HCT116 (cell line): ENCODE measurements at regions not wholly inside any gene's neighbourhood (a gene's known extent, or its start where the extent isn't known, plus 50 kb on each side); places are given as distances from the start of the nearest gene placed in this dataset.

ENCODE experiments used
- ATAC-seq: fragments of 200-7000 bp; cut with Tn5 transposase; 2 replicates; pipeline ENCODE4 v1.9.1; 2020; ENCODE audit warnings: mild to moderate bottlenecking, moderate library complexity
- BruUV-seq: library from RNA; stranded (reverse); fragments of 400-500 nt; replicated peaks from 2 replicates; lab custom pipeline; 2021; lab: Mats Ljungman, UMichigan
- CTCF ChIA-PET: fragments of 300-600 bp; sonication (Branson Sonifier 250); formaldehyde crosslinking; loops from one replicate; lab custom pipeline; 2021; ENCODE audit warnings: antibody characterized with exemption; lab: Charles Lee
- POLR2A ChIA-PET: fragments of 300-600, 350-600 bp; sonication (Branson Sonifier 250); formaldehyde crosslinking; loops from one replicate; lab custom pipeline; 2021; ENCODE audit warnings: antibody characterized with exemption; lab: Charles Lee
- RAD21 ChIA-PET, 2 experiments: fragments of 300-600 bp; sonication (Branson Sonifier 250); formaldehyde crosslinking; loops; one replicate each; lab custom pipeline; 2023; ENCODE audit warnings: low total read pairs in 2 of 2; ENCODE audit not compliant: uncharacterized antibody in 2 of 2, unreplicated experiment in 2 of 2, low non-redundant PET in 1 of 2; lab: Charles Lee
- DNase-seq: peaks from one replicate; pipeline ENCODE4 v3.0.0-alpha.2; 2010; ENCODE audit warnings: low read depth, low spot score
- H2AFZ ChIP-seq: fragments of 200-600 bp; shearing (Covaris generic), sonication (generic); 2 replicates; pipeline ENCODE4 v1.6.1; 2017; ENCODE audit warnings: low read depth, mixed run types, mixed read lengths, antibody characterized with exemption, low read length; ENCODE audit not compliant: poor library complexity, severe bottlenecking
- H3K27ac ChIP-seq: 2 replicates; pipeline ENCODE4 v1.5.1; 2012; ENCODE audit warnings: low read depth, low read length
- H3K27me3 ChIP-seq: fragments of 200-600 bp; sonication (generic); 2 replicates; pipeline ENCODE4 v1.6.1; 2016; ENCODE audit warnings: mixed run types, low read length, mixed read lengths; ENCODE audit not compliant: insufficient read depth
- H3K36me3 ChIP-seq, 2 experiments: fragments of 200-500 bp in 1 of 2; fragments of 200-600 bp in 1 of 2; sonication (Bioruptor generic) in 1 of 2; sonication (generic) in 1 of 2; 2 replicates each; pipeline versions ENCODE4 v1.5.1 to v1.6.1; 2014 to 2016; ENCODE audit warnings: low read length in 2 of 2, inconsistent platforms in 1 of 2, mixed read lengths in 1 of 2, mixed run types in 1 of 2; ENCODE audit not compliant: insufficient read depth in 2 of 2, control insufficient read depth in 1 of 2
- H3K4me1 ChIP-seq, 2 experiments: fragments of 200-600 bp in 1 of 2; sonication (generic) in 1 of 2; 2 replicates each; pipeline versions ENCODE4 v1.5.1 to v1.6.1; 2012 to 2017; ENCODE audit warnings: low read length in 2 of 2, inconsistent platforms in 1 of 2, mild to moderate bottlenecking in 1 of 2, mixed read lengths in 1 of 2, mixed run types in 1 of 2, moderate library complexity in 1 of 2; ENCODE audit not compliant: insufficient read depth in 2 of 2, control insufficient read depth in 1 of 2
- H3K4me2 ChIP-seq: fragments of 200-600 bp; sonication (generic); 2 replicates; pipeline ENCODE4 v1.6.1; 2017; ENCODE audit warnings: mixed run types, low read length, mixed read lengths
- H3K4me3 ChIP-seq, 2 experiments: fragments of 200-600 bp in 1 of 2; sonication (generic) in 1 of 2; replicated peaks in 1 of 2; 2 replicates each; pipeline ENCODE4 v1.5.1; 2011 to 2016; ENCODE audit warnings: low read length in 2 of 2, control low read depth in 1 of 2, low read depth in 1 of 2, mild to moderate bottlenecking in 1 of 2, mixed read lengths in 1 of 2, mixed run types in 1 of 2
- H3K79me2 ChIP-seq: fragments of 200-600 bp; sonication (generic); 2 replicates; pipeline ENCODE4 v1.6.1; 2017; ENCODE audit warnings: mild to moderate bottlenecking, mixed run types, low read length, moderate library complexity, mixed read lengths; ENCODE audit not compliant: insufficient read depth
- H3K9ac ChIP-seq: fragments of 200-600 bp; sonication (generic); 2 replicates; pipeline ENCODE4 v1.6.1; 2016; ENCODE audit warnings: low read length, mixed read lengths
- H3K9me2 ChIP-seq: fragments of 200-600 bp; sonication (generic), shearing (Covaris generic); 2 replicates; pipeline ENCODE4 v1.6.1; 2017; ENCODE audit warnings: mixed run types, mild to moderate bottlenecking, moderate library complexity; ENCODE audit not compliant: insufficient read depth
- H3K9me3 ChIP-seq, 2 experiments: fragments of 200-500 bp in 1 of 2; fragments of 200-600 bp in 1 of 2; sonication (Bioruptor generic) in 1 of 2; sonication (generic) in 1 of 2; 2 replicates each; pipeline ENCODE4 v1.6.1; 2014 to 2017; ENCODE audit warnings: low read length in 2 of 2, mixed read lengths in 2 of 2, inconsistent platforms in 1 of 2, low read depth in 1 of 2, mild to moderate bottlenecking in 1 of 2, mixed run types in 1 of 2, moderate library complexity in 1 of 2; ENCODE audit not compliant: control insufficient read depth in 1 of 2, insufficient read depth in 1 of 2
- H4K20me1 ChIP-seq: fragments of 200-600 bp; sonication (generic), shearing (Covaris generic); 2 replicates; pipeline ENCODE4 v1.6.1; 2017; ENCODE audit warnings: mixed run types, mild to moderate bottlenecking, moderate library complexity; ENCODE audit not compliant: insufficient read depth
- CEBPB ChIP-seq: IDR thresholded peaks from 2 replicates; pipeline ENCODE4 v1.6.1; 2012; ENCODE audit warnings: low read depth
- EGR1 ChIP-seq: IDR thresholded peaks from 2 replicates; pipeline ENCODE4 v1.6.1; 2012; ENCODE audit warnings: low read depth
- ELF1 ChIP-seq: IDR thresholded peaks from 2 replicates; pipeline ENCODE4 v1.6.1; 2012; ENCODE audit warnings: low read depth, borderline replicate concordance
- EZH2phosphoT487 ChIP-seq: fragments of 200-600 bp; IDR thresholded peaks from 2 replicates; pipeline ENCODE4 v1.6.1; 2018; ENCODE audit warnings: antibody characterized with exemption, borderline replicate concordance
- FOSL1 ChIP-seq: IDR thresholded peaks from 2 replicates; pipeline ENCODE4 v1.6.1; 2012; ENCODE audit warnings: low read depth
- JUND ChIP-seq: IDR thresholded peaks from 2 replicates; pipeline ENCODE4 v1.6.1; 2012
- POLR2A ChIP-seq: IDR thresholded peaks from 2 replicates; pipeline ENCODE4 v1.7.0; 2011; ENCODE audit warnings: borderline replicate concordance; ENCODE audit not compliant: insufficient read depth, insufficient read length; ENCODE audit errors: extremely low read depth
- POLR2AphosphoS5 ChIP-seq: IDR thresholded peaks from 2 replicates; pipeline ENCODE4 v1.6.1; 2011; ENCODE audit warnings: mild to moderate bottlenecking, low read depth, low read length, moderate library complexity
- REST ChIP-seq: IDR thresholded peaks from 2 replicates; pipeline ENCODE4 v1.6.1; 2012; ENCODE audit warnings: low read depth
- SIN3A ChIP-seq: IDR thresholded peaks from 2 replicates; pipeline ENCODE4 v1.6.1; 2012; ENCODE audit warnings: low read depth
- SP1 ChIP-seq: IDR thresholded peaks from 2 replicates; pipeline ENCODE4 v1.6.1; 2012; ENCODE audit warnings: low read depth
- SRF ChIP-seq: IDR thresholded peaks from 2 replicates; pipeline ENCODE4 v1.6.1; 2012; ENCODE audit warnings: low read depth
- YY1 ChIP-seq: IDR thresholded peaks from 2 replicates; pipeline ENCODE4 v1.6.1; 2011; ENCODE audit warnings: low read length, low read depth, moderate library complexity, mild to moderate bottlenecking; ENCODE audit not compliant: insufficient replicate concordance; ENCODE audit errors: extremely low read depth
- ZBTB33 ChIP-seq: IDR thresholded peaks from 2 replicates; pipeline ENCODE4 v1.6.1; 2011; ENCODE audit warnings: mild to moderate bottlenecking, low read length, moderate library complexity; ENCODE audit not compliant: insufficient replicate concordance; ENCODE audit errors: extremely low read depth
- ZFX ChIP-seq: fragments of 450-650 bp; IDR thresholded peaks from 2 replicates; pipeline ENCODE4 v1.6.1; 2017
- intact Hi-C: fragments of 100-400 bp; cut with micrococcal nuclease; formaldehyde crosslinking; loops from 2 replicates; pipeline ENCODE4 v1.10.0; 2022

- no peak for TF ChIP-seq REST
- no peak for TF ChIP-seq FOSL1
- no peak for TF ChIP-seq POLR2A
- TF ChIP-seq YY1, result no peak
- no peak for TF ChIP-seq JUND
- no peak for TF ChIP-seq ZFX
Observed at GRCh38 chr1:191890433-191891088, 267.7 kb upstream of the RGS18 start (continued).

- Histone ChIP-seq H3K27ac (no peak overlapping the region), H3K27me3 (no peaks in the 10 kb centered on the region), H3K9me2 (no peaks in the 10 kb centered on the region), H3K79me2 (no peaks in the 10 kb centered on the region), H3K4me1 (no peaks in the 10 kb centered on the region), H3K9me3 (no peaks in the 10 kb centered on the region), H4K20me1 (no peaks in the 10 kb centered on the region), H3K4me3 (no peak overlapping the region), H3K36me3 (no peaks in the 10 kb centered on the region), H3K9ac (no peak overlapping the region), H2AFZ (no peak overlapping the region), H3K4me2 (no peak overlapping the region)
- ChIA-PET CTCF (no interaction called here), RAD21 (no interaction called here), POLR2A (no interaction called here)
- TF ChIP-seq REST, result no peak
- no peak for TF ChIP-seq JUND
- no peak for TF ChIP-seq SRF
- no peak for TF ChIP-seq FOSL1
- TF ChIP-seq SP1, result no peak
- no peak for TF ChIP-seq EZH2phosphoT487
- TF ChIP-seq YY1, result no peak
- TF ChIP-seq ELF1, result no peak
- TF ChIP-seq EGR1, result no peak
- no peak for TF ChIP-seq CEBPB
- TF ChIP-seq ZBTB33, result no peak
- no peak for TF ChIP-seq SIN3A
- no peak for TF ChIP-seq POLR2AphosphoS5
- intact Hi-C loops, result no loop called here
- DNase-seq (no peak), ATAC-seq (no peak)
- BruUV-seq, result no TSS peak
Observed at GRCh38 chr1:191892716-191893115, 265.5 kb upstream of the RGS18 start.
